Chondrocyte (in vitro differentiated cells): ENCODE measurements at regions not wholly inside any gene's neighbourhood (a gene's known extent, or its start where the extent isn't known, plus 50 kb on each side); places are given as distances from the start of the nearest gene placed in this dataset.

Experiments used
- DNase-seq: peaks from one replicate; pipeline ENCODE4 v3.0.0; 2021; ENCODE audit warnings: mixed read lengths, low spot score
- H3K27ac Mint-ChIP-seq: one replicate; pipeline ENCODE4 v1.8.0; 2021; ENCODE audit warnings: mild to moderate bottlenecking, moderate library complexity, mixed read lengths; ENCODE audit not compliant: unreplicated experiment
- H3K27me3 Mint-ChIP-seq: 2 replicates; pipeline ENCODE4 v1.8.0; 2021; ENCODE audit warnings: low read depth, mixed read lengths
- H3K36me3 Mint-ChIP-seq: 2 replicates; pipeline ENCODE4 v1.8.0; 2021; ENCODE audit warnings: low read depth, mixed read lengths
- H3K4me1 Mint-ChIP-seq: 2 replicates; pipeline ENCODE4 v1.8.0; 2021; ENCODE audit warnings: low read depth, mild to moderate bottlenecking, mixed read lengths
- H3K4me3 Mint-ChIP-seq: one replicate; pipeline ENCODE4 v1.8.0; 2021; ENCODE audit warnings: mild to moderate bottlenecking, moderate library complexity, mixed read lengths; ENCODE audit not compliant: unreplicated experiment
- H3K9me3 Mint-ChIP-seq: 2 replicates; pipeline ENCODE4 v1.8.0; 2021; ENCODE audit warnings: low read depth, mixed read lengths
- TF ChIP-seq, protein P1 (sequence below): fragments of 200-600 bp; sonication (generic); IDR thresholded peaks from 2 replicates; pipeline ENCODE4 v1.5.0; 2021; ENCODE audit warnings: antibody characterized with exemption, mild to moderate bottlenecking, moderate library complexity

DNA sequence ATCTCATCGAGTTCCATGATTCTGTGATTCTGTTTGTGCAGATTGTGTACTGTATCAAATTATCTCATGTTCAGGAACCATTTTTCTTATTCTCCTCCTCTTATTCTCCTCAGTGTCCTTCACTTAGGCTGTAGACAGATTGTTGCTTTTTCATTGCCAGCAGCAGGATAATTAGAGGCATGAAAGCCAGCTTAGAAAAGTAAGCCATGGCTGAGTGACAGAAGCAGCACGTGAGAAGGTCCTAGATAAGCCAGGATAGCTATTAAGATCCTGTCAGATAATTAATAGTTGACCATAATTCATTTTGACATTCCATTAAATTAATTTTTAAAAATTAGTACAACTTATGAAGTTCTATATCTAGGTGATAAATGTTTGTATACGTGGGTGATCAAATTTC, 60.8 kb upstream of the PRKACB start:
- TF ChIP-seq, protein P1, sequence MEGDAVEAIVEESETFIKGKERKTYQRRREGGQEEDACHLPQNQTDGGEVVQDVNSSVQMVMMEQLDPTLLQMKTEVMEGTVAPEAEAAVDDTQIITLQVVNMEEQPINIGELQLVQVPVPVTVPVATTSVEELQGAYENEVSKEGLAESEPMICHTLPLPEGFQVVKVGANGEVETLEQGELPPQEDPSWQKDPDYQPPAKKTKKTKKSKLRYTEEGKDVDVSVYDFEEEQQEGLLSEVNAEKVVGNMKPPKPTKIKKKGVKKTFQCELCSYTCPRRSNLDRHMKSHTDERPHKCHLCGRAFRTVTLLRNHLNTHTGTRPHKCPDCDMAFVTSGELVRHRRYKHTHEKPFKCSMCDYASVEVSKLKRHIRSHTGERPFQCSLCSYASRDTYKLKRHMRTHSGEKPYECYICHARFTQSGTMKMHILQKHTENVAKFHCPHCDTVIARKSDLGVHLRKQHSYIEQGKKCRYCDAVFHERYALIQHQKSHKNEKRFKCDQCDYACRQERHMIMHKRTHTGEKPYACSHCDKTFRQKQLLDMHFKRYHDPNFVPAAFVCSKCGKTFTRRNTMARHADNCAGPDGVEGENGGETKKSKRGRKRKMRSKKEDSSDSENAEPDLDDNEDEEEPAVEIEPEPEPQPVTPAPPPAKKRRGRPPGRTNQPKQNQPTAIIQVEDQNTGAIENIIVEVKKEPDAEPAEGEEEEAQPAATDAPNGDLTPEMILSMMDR: no peak
- no peak overlapping the region for H3K27ac Mint-ChIP-seq
- no peaks in the 10 kb centered on the region for H3K27me3 Mint-ChIP-seq
- no peak for DNase-seq
- H3K9me3 Mint-ChIP-seq: no peaks in the 10 kb centered on the region
- peaks cover 9% of the 10 kb centered on the region for H3K4me1 Mint-ChIP-seq
- H3K4me3 Mint-ChIP-seq: no peak overlapping the region
- H3K36me3 Mint-ChIP-seq: no peaks in the 10 kb centered on the region

- peak overlapping the region; percentile 87 for H3K4me3 Mint-ChIP-seq
- DNase-seq: no peak
These were observed 65.2 kb upstream of the PRKACB start for GRCh38 chr1:84078842-84079202.

DNA sequence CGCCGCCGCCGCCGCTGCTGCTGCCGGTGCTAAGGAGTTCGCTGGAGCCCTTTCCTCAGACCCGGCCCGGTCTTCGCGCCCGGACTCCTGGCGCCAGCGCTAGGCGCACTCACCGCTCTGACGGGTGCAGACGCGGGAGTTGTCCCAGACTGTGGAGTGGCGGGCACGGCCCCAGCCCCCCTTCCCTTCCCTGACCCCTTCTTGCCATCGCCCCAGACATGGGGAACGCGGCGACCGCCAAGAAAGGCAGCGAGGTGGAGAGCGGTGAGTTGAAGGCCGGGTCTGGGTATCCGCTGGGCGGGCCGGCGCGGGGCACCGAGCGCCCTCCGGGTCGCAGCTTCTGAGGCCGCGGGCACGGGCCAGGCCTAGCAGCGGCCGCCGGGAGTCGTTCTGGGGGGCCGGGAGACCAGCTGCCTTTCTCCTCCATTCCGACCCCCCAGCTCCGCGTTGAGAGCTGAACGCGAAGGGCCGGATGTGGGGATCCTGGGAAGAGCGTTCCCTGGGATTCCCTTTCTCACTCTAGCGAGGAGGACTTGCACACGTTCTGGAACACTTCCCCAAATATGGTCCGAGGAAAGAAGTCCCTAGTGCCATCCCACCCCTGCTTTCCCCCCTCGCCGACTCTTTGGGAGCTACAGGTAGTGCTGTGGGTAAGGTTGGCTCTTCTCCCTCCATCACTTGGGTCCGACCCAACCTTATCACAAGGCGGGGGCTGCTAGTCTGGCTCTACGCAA, 65.8 kb upstream of the PRKACB start:
- peak overlapping the region; percentile 87 for H3K4me3 Mint-ChIP-seq
- DNase-seq: peak; percentile 90
- H3K36me3 Mint-ChIP-seq: no peaks in the 10 kb centered on the region
- peak overlapping the region; percentile 88 for H3K27ac Mint-ChIP-seq
- TF ChIP-seq, protein P1: no peak
- no peaks in the 10 kb centered on the region for H3K27me3 Mint-ChIP-seq
- H3K4me1 Mint-ChIP-seq: peaks cover 22% of the 10 kb centered on the region
- no peaks in the 10 kb centered on the region for H3K9me3 Mint-ChIP-seq

More at GRCh38 chr1:84078842-84079202, 65.2 kb upstream of the PRKACB start:
- H3K9me3 Mint-ChIP-seq: no peaks in the 10 kb centered on the region
- H3K27me3 Mint-ChIP-seq: no peaks in the 10 kb centered on the region
- H3K36me3 Mint-ChIP-seq: no peaks in the 10 kb centered on the region
- TF ChIP-seq, protein P1: no peak
- peaks cover 19% of the 10 kb centered on the region for H3K4me1 Mint-ChIP-seq
- H3K27ac Mint-ChIP-seq: peak overlapping the region; percentile 88

GRCh38 chr1:84077476-84078107, 66.5 kb upstream of the PRKACB start:
- H3K4me1 Mint-ChIP-seq: peaks cover 24% of the 10 kb centered on the region
- TF ChIP-seq, protein P1: peak; percentile 39
- peak overlapping the region; percentile 87 for H3K4me3 Mint-ChIP-seq
- H3K27ac Mint-ChIP-seq: peak overlapping the region; percentile 90
- H3K9me3 Mint-ChIP-seq: no peaks in the 10 kb centered on the region
- no peaks in the 10 kb centered on the region for H3K27me3 Mint-ChIP-seq
- DNase-seq: peak; percentile 90
- no peaks in the 10 kb centered on the region for H3K36me3 Mint-ChIP-seq

DNA sequence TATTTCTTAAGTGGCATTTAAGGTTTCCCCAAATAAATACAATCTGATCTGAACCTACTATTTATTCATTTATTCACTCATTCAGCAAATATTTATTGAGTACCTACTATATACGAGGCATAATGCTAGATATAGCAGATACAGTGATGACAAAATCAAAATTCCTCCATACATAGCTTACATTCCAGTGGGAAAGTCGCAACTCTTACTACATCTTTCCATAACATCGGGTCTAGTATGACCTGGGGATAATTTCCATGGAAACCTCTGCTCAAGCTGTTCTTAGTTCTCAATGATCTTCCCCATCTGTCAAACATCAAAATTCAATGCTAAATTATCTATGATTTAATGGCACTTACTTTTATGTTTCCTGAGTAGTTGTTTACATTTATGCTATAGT, 70.8 kb upstream of the PRKACB start:
- Mint-ChIP-seq H3K27ac (no peak overlapping the region), H3K36me3 (no peaks in the 10 kb centered on the region), H3K27me3 (no peaks in the 10 kb centered on the region), H3K9me3 (peaks cover 10% of the 10 kb centered on the region), H3K4me1 (peaks cover 15% of the 10 kb centered on the region), H3K4me3 (no peak overlapping the region)
- TF ChIP-seq, protein P1: no peak
- DNase-seq: no peak
